Epithelial cell of proximal tubule (primary cell): ENCODE measurements at regions not wholly inside any gene's neighbourhood (a gene's known extent, or its start where the extent isn't known, plus 50 kb on each side); places are given as distances from the start of the nearest gene placed in this dataset.
A peak's percentile ranks its signal among the peaks of the same experiment; 100 is the strongest.

Experiments used
- DNase-seq: peaks from one replicate; pipeline ENCODE4 v3.0.0-alpha.2; 2011; ENCODE audit warnings: low read depth
- H3K4me3 ChIP-seq: 2 replicates; pipeline ENCODE4 v1.5.1; 2011; ENCODE audit warnings: low read depth, mild to moderate bottlenecking, low read length
- TF ChIP-seq, protein P1 (sequence below): conservative IDR thresholded peaks from 2 replicates; pipeline ENCODE4 v1.5.1; 2012; ENCODE audit warnings: low read depth, mild to moderate bottlenecking, low read length

DNA sequence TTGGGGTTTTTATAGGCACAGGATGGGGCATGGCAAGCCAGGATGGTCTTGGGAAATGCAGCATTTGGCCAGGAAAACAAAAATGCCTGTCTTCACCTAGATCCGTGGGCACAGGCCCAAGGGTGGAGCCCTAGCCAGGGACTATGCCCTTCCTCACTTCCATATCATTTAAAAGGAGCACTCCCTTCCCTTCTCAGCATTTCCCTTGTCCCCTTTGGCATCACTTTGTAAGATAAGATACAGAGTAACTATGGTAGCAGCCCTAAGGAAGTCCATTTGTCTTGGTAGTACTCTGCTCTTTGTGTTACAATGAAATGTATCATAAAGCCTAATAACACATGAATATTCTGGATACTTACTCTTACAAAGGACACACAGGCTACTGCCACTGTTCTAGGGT is 1092.6 kb upstream of the TENM4 start:
- DNase-seq: no peak
- TF ChIP-seq, protein P1, sequence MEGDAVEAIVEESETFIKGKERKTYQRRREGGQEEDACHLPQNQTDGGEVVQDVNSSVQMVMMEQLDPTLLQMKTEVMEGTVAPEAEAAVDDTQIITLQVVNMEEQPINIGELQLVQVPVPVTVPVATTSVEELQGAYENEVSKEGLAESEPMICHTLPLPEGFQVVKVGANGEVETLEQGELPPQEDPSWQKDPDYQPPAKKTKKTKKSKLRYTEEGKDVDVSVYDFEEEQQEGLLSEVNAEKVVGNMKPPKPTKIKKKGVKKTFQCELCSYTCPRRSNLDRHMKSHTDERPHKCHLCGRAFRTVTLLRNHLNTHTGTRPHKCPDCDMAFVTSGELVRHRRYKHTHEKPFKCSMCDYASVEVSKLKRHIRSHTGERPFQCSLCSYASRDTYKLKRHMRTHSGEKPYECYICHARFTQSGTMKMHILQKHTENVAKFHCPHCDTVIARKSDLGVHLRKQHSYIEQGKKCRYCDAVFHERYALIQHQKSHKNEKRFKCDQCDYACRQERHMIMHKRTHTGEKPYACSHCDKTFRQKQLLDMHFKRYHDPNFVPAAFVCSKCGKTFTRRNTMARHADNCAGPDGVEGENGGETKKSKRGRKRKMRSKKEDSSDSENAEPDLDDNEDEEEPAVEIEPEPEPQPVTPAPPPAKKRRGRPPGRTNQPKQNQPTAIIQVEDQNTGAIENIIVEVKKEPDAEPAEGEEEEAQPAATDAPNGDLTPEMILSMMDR: no peak
- H3K4me3 ChIP-seq: no peak overlapping the region

DNA sequence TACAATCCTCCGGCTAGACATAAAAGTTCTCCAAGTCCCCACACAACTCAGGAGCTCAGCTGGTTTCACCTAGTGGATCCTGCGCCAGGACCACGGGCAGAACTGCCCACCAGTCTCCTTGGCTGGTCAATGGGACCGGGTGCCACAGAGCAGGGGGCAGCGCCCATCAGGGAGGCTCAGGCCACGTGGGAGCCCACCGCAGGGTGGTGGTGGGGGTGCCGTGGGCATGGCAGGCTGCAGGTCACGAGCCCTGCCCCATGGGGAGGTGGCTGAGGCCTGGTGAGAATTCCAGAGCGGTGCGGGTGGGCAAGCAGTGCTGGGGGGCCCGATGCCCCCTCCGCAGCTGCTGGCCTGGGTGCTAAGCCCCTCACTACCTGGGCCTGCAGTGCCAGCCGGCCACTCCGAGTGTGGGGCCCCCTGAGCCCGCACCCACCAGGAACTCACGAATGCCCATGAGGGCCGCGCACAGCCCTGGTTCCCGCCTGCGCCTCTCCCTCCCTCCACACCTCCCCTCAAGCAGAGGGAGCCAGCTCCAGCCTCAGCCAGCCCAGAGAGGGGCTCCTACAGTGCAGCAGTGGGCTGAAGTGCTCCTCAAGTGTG is 1091.9 kb upstream of the TENM4 start:
- no peak overlapping the region for H3K4me3 ChIP-seq
- no peak for DNase-seq
- TF ChIP-seq, protein P1: no peak

DNA sequence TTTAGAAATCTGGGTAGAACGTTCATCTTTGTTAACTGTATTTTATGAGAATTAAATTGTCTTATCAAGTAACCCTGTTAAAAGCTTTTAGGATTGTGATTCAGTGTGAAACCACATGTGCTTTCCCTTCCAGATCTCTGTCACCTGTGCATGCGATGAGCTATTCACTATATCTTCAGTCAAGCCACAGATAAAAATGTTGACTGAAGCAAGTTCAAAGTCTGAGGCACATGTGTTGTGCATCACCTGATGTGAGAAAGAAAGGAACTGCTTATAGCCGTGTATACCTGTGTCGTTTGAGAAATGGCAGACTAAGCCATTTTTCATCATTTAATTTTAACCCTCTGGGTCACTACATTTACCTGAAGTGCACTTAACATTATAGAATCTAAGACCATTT is 1088.9 kb upstream of the TENM4 start:
- no peak for DNase-seq
- TF ChIP-seq, protein P1: no peak

DNA sequence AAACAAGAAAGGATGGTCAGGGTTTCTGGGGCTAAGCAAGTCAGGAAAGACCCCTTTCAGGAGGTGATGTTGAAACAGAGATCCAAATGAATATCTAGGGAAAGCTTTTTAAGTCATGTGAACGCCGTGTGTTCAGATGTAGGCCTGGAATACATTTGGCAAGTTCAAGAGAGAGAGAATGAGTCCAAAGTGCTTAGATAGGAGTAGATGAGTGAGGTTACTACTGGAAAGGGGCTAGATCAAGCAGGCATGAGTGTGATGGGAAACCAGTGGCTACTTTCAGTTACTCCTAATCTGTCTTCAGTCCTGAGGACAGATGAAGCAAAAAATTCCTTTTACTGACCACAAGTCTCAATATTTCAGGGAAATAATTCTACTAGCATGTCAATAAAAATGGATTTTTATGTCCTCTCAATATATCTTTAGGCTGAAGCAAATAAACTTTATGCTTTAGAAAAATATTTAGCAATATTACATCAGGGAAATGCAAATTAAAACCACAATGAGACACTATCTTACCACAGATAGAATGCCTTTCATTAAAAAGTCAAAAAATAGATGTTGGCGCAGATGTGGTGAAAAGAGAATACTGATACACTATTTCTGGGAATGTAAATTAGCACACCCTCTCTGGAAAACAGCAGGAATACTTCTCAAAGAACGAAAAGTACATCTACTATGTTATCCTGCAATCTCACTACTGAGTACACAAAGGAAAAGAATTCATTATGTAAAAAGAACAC is 1085.0 kb upstream of the TENM4 start:
- no peak overlapping the region for H3K4me3 ChIP-seq
- TF ChIP-seq, protein P1: no peak
- no peak for DNase-seq

More for the DNA sequence above, 1088.9 kb upstream of the TENM4 start:
- no peak overlapping the region for H3K4me3 ChIP-seq

DNA sequence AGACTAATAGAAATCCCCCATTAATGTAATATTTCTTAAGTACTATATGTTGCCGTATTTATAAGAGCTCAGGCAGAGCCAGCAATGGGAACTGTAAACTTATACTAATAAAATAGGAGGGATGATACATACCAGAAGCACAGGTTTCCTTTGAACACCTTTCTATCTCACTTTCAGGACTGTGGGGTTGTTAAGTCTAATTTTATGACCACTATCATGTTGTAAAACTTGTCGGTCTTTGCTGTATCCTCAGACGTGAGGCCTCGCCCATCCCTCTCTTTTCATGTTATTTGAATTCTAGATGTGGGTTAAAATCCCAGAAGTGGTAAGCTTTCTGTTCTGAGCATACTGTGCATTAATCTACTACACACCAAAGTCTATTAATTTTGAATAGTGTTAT is 1083.5 kb upstream of the TENM4 start:
- no peak for DNase-seq
- TF ChIP-seq, protein P1: no peak

DNA sequence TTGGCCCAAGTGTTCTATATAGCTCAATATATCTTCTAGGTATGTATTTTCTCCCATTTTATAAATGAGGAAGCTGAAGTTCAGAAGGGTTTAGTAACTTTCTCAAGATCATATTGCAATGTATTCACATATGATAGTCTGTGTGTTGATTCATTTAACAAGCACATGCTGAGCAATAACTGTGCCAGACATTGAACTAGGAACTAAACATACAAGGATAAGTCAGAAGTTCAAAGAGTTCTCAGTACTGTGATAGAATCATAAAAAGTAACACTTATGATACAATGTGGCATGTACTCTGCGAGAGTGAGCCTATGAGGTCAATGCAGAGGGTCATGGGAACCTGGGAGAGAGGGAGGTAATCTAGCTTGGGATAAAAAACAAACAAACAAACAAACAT is 1082.2 kb upstream of the TENM4 start:
- no peak overlapping the region for H3K4me3 ChIP-seq
- no peak for DNase-seq
- TF ChIP-seq, protein P1: no peak

More for the DNA sequence above, 1083.5 kb upstream of the TENM4 start:
- no peak overlapping the region for H3K4me3 ChIP-seq

DNA sequence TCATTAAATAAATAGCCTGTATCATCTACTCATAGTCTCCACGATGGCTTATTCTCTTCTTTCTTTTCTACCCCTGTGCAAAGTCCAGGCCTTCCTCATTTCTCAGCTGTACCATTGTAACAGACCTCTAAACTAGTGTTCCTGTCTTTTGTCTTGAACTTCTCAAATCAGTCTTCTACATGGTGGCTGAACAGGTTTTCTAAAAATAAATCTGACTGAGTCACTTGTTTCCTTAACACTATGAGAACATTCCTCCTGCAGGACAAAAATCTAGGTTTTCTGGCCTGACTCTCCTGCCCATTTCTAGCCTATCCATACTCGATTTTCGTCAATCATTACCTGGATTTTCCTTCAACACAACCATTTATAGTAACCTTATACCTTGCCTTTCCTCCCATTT is 1080.8 kb upstream of the TENM4 start:
- DNase-seq: peak; percentile 33
- no peak overlapping the region for H3K4me3 ChIP-seq
- TF ChIP-seq, protein P1: no peak
